SK-N-SH (cell line): ENCODE measurements at regions not wholly inside any gene's neighbourhood (a gene's known extent, or its start where the extent isn't known, plus 50 kb on each side); places are given as distances from the start of the nearest gene placed in this dataset.
"Not testable (repeated sequence)": the region's sequence is repeated elsewhere in the genome, so short reads cannot be mapped to it uniquely, and the experiment has no call there.

ENCODE experiments used
- CTCF ChIA-PET: fragments of 300-600, 350-600 bp; formaldehyde crosslinking; extraction: SDS; loops from one replicate; lab custom pipeline; 2021; lab: Yijun Ruan, JAX
- POLR2A ChIA-PET: fragments of 350-600 bp; sonication (Branson Sonifier 250); formaldehyde crosslinking; extraction: SDS; loops from one replicate; lab custom pipeline; 2020; ENCODE audit warnings: antibody characterized with exemption, inconsistent platforms; lab: Yijun Ruan, JAX
- DNase-seq: peaks from one replicate; pipeline ENCODE4 v3.0.0; 2012
- H2AFZ ChIP-seq: fragments of 200-600 bp; sonication (generic); 2 replicates; pipeline ENCODE4 v1.8.1; 2016; ENCODE audit warnings: antibody characterized with exemption, mild to moderate bottlenecking, low read depth
- H3F3A ChIP-seq: fragments of 200-600 bp; sonication (generic); replicated peaks from 2 replicates; pipeline ENCODE3; 2016; ENCODE audit warnings: antibody characterized with exemption, mild to moderate bottlenecking; ENCODE audit not compliant: insufficient read depth
- H3K27ac ChIP-seq, 2 experiments: fragments of 200-500 bp in 1 of 2; fragments of 200-600 bp in 1 of 2; sonication (Bioruptor generic) in 1 of 2; sonication (generic), shearing (Covaris generic) in 1 of 2; 2 replicates each; pipeline versions ENCODE4 v1.5.1 to v1.6.1; 2014 to 2016; ENCODE audit warnings: low read depth in 2 of 2, inconsistent platforms in 1 of 2, low read length in 1 of 2, mild to moderate bottlenecking in 1 of 2, mixed read lengths in 1 of 2
- H3K27me3 ChIP-seq: fragments of 200-600 bp; sonication (generic), shearing (Covaris generic); 2 replicates; pipeline ENCODE4 v1.6.1; 2016; ENCODE audit warnings: mixed run types; ENCODE audit not compliant: insufficient read depth
- H3K36me3 ChIP-seq, 2 experiments: fragments of 200-500 bp in 1 of 2; fragments of 200-600 bp in 1 of 2; sonication (Bioruptor generic) in 1 of 2; sonication (generic) in 1 of 2; replicated peaks in 1 of 2; 2 replicates each; pipeline versions ENCODE3 to v1.5.1; 2014 to 2016; ENCODE audit warnings: low read length in 1 of 2, mild to moderate bottlenecking in 1 of 2; ENCODE audit not compliant: insufficient read depth in 2 of 2, control insufficient read depth in 1 of 2
- H3K4me1 ChIP-seq, 2 experiments: fragments of 200-500 bp in 1 of 2; fragments of 200-600 bp in 1 of 2; sonication (Bioruptor generic) in 1 of 2; sonication (generic), shearing (Covaris generic) in 1 of 2; 2 replicates each; pipeline versions ENCODE4 v1.5.1 to v1.6.1; 2014 to 2016; ENCODE audit warnings: low read depth in 1 of 2, low read length in 1 of 2, mixed run types in 1 of 2; ENCODE audit not compliant: insufficient read depth in 2 of 2, control insufficient read depth in 1 of 2
- H3K4me2 ChIP-seq: fragments of 200-600 bp; sonication (generic), shearing (Covaris generic); 2 replicates; pipeline ENCODE4 v1.6.1; 2017; ENCODE audit warnings: mixed run types
- H3K4me3 ChIP-seq, 2 experiments: fragments of 200-500 bp in 1 of 2; fragments of 200-600 bp in 1 of 2; sonication (Bioruptor generic) in 1 of 2; sonication (generic), shearing (Covaris generic) in 1 of 2; 2 replicates each; pipeline versions ENCODE4 v1.5.1 to v1.8.1; 2014 to 2016; ENCODE audit warnings: low read depth in 2 of 2, inconsistent platforms in 1 of 2, low read length in 1 of 2, mild to moderate bottlenecking in 1 of 2, mixed read lengths in 1 of 2, moderate library complexity in 1 of 2
- H3K79me2 ChIP-seq: fragments of 200-600 bp; sonication (generic); 2 replicates; pipeline ENCODE4 v1.8.1; 2017; ENCODE audit warnings: mild to moderate bottlenecking; ENCODE audit not compliant: insufficient read depth
- H3K9ac ChIP-seq: fragments of 200-600 bp; sonication (generic); 2 replicates; pipeline ENCODE4 v1.6.1; 2017; ENCODE audit warnings: mixed run types
- H3K9me2 ChIP-seq: fragments of 200-600 bp; sonication (generic); 2 replicates; pipeline ENCODE4 v1.6.1; 2017; ENCODE audit warnings: mixed run types
- H3K9me3 ChIP-seq: fragments of 200-600 bp; sonication (generic); 2 replicates; pipeline ENCODE4 v1.6.1; 2017; ENCODE audit warnings: mixed run types, mild to moderate bottlenecking, moderate library complexity
- H4K20me1 ChIP-seq: fragments of 200-600 bp; sonication (generic); 2 replicates; pipeline ENCODE4 v1.6.1; 2017; ENCODE audit warnings: mild to moderate bottlenecking, mixed run types; ENCODE audit not compliant: insufficient read depth
- WGBS: methylation state at CpG from one replicate; pipeline ENCODE4 v1.1.6; 2017; ENCODE audit warnings: low lambda C conversion rate; 5-methylcytosine and 5-hydroxymethylcytosine counted together

- H3K4me2 ChIP-seq, CTCF ChIA-PET, POLR2A ChIA-PET: not testable (repeated sequence)
Measured at GRCh38 chr15:24101503-24101902, 414.4 kb upstream of the NDN start.

DNA sequence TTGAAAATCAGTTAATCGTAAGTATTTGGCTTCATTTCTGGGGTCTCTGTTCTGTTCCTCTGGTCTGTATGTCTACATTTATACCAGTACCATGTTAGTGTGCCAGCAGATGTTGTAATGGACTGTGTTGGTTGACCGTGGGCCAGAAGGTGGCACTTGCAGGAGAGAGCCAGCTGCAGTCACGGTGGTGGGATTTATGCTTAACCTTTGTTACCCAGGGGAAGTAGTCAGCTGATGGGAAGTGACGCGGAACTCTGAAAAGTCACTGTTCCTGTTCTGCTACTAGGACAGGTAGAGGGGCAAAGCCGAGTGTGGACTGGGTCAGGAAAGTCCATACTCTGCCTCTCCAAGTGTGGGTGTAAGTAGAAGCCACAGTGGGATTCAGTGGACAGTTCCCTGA, 420.4 kb upstream of the NDN start:
- DNase-seq, H3F3A ChIP-seq, CTCF ChIA-PET, POLR2A ChIA-PET, H3K27ac ChIP-seq, H4K20me1 ChIP-seq, H3K4me2 ChIP-seq, H3K36me3 ChIP-seq, H2AFZ ChIP-seq, H3K27me3 ChIP-seq, H3K4me3 ChIP-seq, H3K9me3 ChIP-seq, H3K9ac ChIP-seq, H3K9me2 ChIP-seq, H3K79me2 ChIP-seq, H3K4me1 ChIP-seq: not testable (repeated sequence)
- 39% methylated on average over 5 of the region's 6 CpGs for WGBS

More at GRCh38 chr15:24101503-24101902, 414.4 kb upstream of the NDN start:
- H3F3A ChIP-seq, H3K9ac ChIP-seq, H4K20me1 ChIP-seq, H3K27ac ChIP-seq, H3K27me3 ChIP-seq, H3K36me3 ChIP-seq, H3K79me2 ChIP-seq, DNase-seq, H3K4me1 ChIP-seq, H3K4me3 ChIP-seq, H3K9me3 ChIP-seq, H3K9me2 ChIP-seq, H2AFZ ChIP-seq: not testable (repeated sequence)
- WGBS, result 12% methylated on average over 19 of the region's 30 CpGs

DNA sequence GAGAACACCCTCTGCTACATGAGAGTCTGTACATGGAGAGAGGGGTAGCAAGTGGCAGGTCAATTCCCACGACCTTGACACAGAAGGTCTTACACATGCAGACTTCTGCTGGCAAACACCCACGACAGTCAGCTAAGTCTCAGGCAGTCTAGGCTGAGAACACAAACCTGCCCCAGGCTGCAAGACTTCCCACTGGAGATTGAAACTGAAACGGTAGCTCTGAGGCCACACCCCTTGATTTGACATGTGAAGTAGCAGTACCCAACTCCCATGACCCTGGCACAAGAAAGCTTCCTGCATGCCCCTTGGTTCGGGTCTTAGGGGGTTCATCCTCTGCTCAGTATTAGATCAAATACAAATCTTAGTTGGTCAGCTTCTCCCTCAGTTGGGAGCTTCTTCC, 420.8 kb upstream of the NDN start:
- H3K4me1 ChIP-seq, H3K4me3 ChIP-seq, H3K9me3 ChIP-seq, H3F3A ChIP-seq, H3K4me2 ChIP-seq, POLR2A ChIA-PET, H2AFZ ChIP-seq, H3K79me2 ChIP-seq, H4K20me1 ChIP-seq, H3K27ac ChIP-seq, CTCF ChIA-PET, H3K27me3 ChIP-seq, DNase-seq, H3K36me3 ChIP-seq, H3K9ac ChIP-seq, H3K9me2 ChIP-seq: not testable (repeated sequence)
- WGBS, result 0% methylated on average over 2 of the region's 4 CpGs

DNA sequence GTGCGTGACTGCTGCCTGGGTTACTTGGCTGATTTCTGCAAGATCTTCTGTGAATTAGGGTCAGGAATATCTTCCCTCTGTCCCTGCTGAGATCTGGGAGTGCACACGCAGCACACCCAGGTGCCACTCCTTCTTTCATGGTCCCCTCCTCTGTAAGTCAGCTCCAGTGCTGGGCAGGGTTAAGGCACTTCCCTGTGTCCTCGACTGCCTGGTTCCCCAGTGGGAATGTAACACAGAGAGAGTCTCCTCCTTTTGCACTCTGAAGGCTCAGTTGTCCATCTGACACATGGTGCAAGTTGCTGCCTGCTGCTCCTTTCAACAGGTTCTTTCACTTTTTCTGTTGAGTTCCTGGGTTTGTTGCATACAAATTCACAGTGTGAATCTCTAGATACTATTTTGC, 421.2 kb upstream of the NDN start:
- H3K4me1 ChIP-seq, DNase-seq, H3K79me2 ChIP-seq, H3K27me3 ChIP-seq, H2AFZ ChIP-seq, H3K9me3 ChIP-seq, H3K9me2 ChIP-seq, H4K20me1 ChIP-seq, POLR2A ChIA-PET, H3K27ac ChIP-seq, H3F3A ChIP-seq, H3K4me2 ChIP-seq, H3K4me3 ChIP-seq, H3K9ac ChIP-seq, CTCF ChIA-PET, H3K36me3 ChIP-seq: not testable (repeated sequence)
- WGBS, result 7% methylated on average over 2 of the region's 3 CpGs

GRCh38 chr15:24139622-24140021, 452.5 kb upstream of the NDN start:
- H3K79me2 ChIP-seq, H4K20me1 ChIP-seq, H3K4me3 ChIP-seq, H3K27me3 ChIP-seq, H3K9me2 ChIP-seq, H3K9me3 ChIP-seq, H3K4me1 ChIP-seq, H2AFZ ChIP-seq, H3K4me2 ChIP-seq, H3K27ac ChIP-seq, H3F3A ChIP-seq, H3K9ac ChIP-seq, POLR2A ChIA-PET, H3K36me3 ChIP-seq, CTCF ChIA-PET, DNase-seq: not testable (repeated sequence)
- 24% methylated on average over 8 of the region's 8 CpGs for WGBS

DNA sequence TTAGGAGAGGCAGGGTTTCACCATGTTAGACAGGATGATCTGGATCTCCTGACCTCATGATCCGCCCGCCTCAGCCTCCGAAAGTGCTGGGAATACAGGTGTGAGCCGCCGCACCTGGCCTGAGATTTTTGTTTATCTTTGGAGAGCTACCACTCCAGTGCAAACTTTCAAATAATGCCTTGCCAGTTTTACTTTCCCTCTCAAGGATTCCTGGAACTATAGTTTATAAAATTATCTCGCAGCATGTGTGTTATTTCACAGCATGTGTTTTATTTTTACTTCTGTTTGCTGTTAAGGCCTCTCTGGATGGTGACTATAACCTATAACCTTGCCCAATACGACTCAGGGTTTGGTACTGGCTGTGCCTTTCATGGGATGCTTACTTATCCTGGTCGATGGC, 458.0 kb upstream of the NDN start:
- H3K9me3 ChIP-seq, H3K4me2 ChIP-seq, POLR2A ChIA-PET, H3K4me3 ChIP-seq, DNase-seq, CTCF ChIA-PET, H3K9ac ChIP-seq, H3K36me3 ChIP-seq, H3K27ac ChIP-seq, H3K4me1 ChIP-seq, H3F3A ChIP-seq, H3K79me2 ChIP-seq, H3K27me3 ChIP-seq, H2AFZ ChIP-seq, H4K20me1 ChIP-seq, H3K9me2 ChIP-seq: not testable (repeated sequence)
- 7% methylated on average over 8 of the region's 8 CpGs for WGBS
